Ishikawa (cell line): ENCODE measurements at regions not wholly inside any gene's neighbourhood (a gene's known extent, or its start where the extent isn't known, plus 50 kb on each side); places are given as distances from the start of the nearest gene placed in this dataset.

ENCODE experiments used
- CEBPB ChIP-seq: IDR thresholded peaks from 2 replicates; pipeline ENCODE4 v1.6.1; 2012
- CREB1 ChIP-seq: IDR thresholded peaks from 2 replicates; pipeline ENCODE4 v1.6.1; 2012; ENCODE audit warnings: low read depth
- EGR1 ChIP-seq: IDR thresholded peaks from 2 replicates; pipeline ENCODE4 v1.6.1; 2012
- EP300 ChIP-seq: IDR thresholded peaks from 2 replicates; pipeline ENCODE4 v1.6.1; 2012; ENCODE audit warnings: borderline replicate concordance
- FOXM1 ChIP-seq: IDR thresholded peaks from 2 replicates; pipeline ENCODE4 v1.6.1; 2012; ENCODE audit warnings: low read depth, borderline replicate concordance
- MAX ChIP-seq: IDR thresholded peaks from 2 replicates; pipeline ENCODE4 v1.6.1; 2012
- NFIC ChIP-seq: IDR thresholded peaks from 2 replicates; pipeline ENCODE4 v1.6.1; 2012
- RAD21 ChIP-seq: IDR thresholded peaks from 2 replicates; pipeline ENCODE4 v1.6.1; 2012; ENCODE audit warnings: low read depth
- REST ChIP-seq: IDR thresholded peaks from 2 replicates; pipeline ENCODE4 v1.6.1; 2012; ENCODE audit warnings: low read depth, mild to moderate bottlenecking
- TAF1 ChIP-seq: IDR thresholded peaks from 2 replicates; pipeline ENCODE4 v1.6.1; 2012; ENCODE audit warnings: low read depth, mild to moderate bottlenecking
- TCF12 ChIP-seq: IDR thresholded peaks from 2 replicates; pipeline ENCODE4 v1.6.1; 2012; ENCODE audit warnings: low read depth
- TEAD4 ChIP-seq: IDR thresholded peaks from 2 replicates; pipeline ENCODE4 v1.6.1; 2012
- USF1 ChIP-seq: IDR thresholded peaks from 2 replicates; pipeline ENCODE4 v1.6.1; 2012
- YY1 ChIP-seq: IDR thresholded peaks from 2 replicates; pipeline ENCODE4 v1.6.1; 2012; ENCODE audit warnings: low read depth
- ZBTB7A ChIP-seq: IDR thresholded peaks from 2 replicates; pipeline ENCODE4 v1.6.1; 2012; ENCODE audit warnings: low read depth

DNA sequence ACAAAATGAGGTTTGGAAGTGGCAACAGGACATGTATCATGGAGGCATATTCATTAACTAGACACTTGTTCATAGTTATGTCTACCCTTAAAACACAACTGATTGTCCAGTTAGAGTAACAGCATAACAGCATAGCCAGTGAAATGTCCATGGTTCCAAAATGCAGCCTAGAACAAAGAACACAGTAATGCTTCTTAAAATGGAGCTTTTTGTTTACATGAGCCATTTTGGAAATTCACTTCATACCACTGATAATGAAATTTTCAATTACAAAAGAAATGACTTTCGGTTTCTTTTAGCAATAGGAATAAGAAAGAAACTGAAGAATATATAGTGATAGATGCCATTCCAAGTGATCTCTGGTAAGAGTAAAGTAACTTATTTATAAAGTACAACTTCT is 111.1 kb upstream of the DST start:
- TF ChIP-seq CEBPB (no peak), MAX (no peak), RAD21 (no peak), EGR1 (no peak), CREB1 (no peak), TEAD4 (no peak), REST (no peak)

DNA sequence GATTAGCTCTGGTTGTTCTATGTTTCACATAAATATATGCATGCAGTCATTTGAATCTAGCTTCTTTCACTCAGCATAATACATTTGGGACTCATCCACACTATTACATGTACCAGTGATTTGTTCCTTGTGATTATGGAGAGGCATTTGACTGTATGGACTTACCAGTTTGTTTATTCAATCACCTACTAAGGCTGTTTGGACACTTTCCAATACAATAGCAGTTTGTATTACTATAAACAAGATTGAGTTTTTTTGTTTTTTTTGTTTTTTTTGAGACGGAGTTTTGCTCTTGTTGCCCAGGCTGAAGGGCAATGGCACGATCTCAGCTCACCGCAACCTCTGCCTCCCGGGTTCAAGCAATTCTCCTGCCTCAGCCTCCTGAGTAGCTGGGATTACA is 109.8 kb upstream of the DST start:
- TF ChIP-seq MAX: no peak
- TF ChIP-seq EGR1: no peak
- TF ChIP-seq EP300: no peak
- TF ChIP-seq TCF12: no peak
- TF ChIP-seq CEBPB: no peak
- no peak for TF ChIP-seq FOXM1
- TF ChIP-seq REST: no peak
- no peak for TF ChIP-seq NFIC
- no peak for TF ChIP-seq ZBTB7A
- TF ChIP-seq USF1: no peak
- TF ChIP-seq YY1: no peak
- TF ChIP-seq CREB1: no peak
- no peak for TF ChIP-seq RAD21
- no peak for TF ChIP-seq TAF1
- no peak for TF ChIP-seq TEAD4

GRCh38 chr6:56752009-56752408 is 109.3 kb upstream of the DST start:
- TF ChIP-seq USF1 (no peak), CEBPB (no peak), TAF1 (no peak), YY1 (no peak), TCF12 (no peak), ZBTB7A (no peak), EP300 (no peak), FOXM1 (no peak), RAD21 (no peak), CREB1 (no peak), TEAD4 (no peak), REST (no peak), EGR1 (no peak), NFIC (no peak), MAX (no peak)

DNA sequence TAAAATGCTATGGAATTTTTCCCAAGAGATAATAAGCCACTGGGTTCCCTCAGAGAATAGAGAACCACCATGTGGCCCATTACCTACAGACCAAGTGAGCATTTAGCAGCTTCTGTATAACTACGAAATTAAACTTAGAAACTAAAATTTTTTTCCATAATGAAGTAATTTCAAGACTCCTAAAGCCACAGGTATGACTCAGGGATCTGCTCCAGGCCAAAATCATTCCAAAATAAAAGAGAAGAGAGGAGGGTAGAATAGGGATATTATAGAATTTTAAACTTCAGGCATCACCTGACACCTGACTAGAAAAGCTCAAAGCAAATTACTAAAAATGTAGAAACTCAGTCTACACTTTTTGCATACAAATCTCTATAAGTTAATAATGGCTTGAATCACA is 108.9 kb upstream of the DST start:
- no peak for TF ChIP-seq EP300
- no peak for TF ChIP-seq TEAD4
- TF ChIP-seq ZBTB7A: no peak
- TF ChIP-seq FOXM1: no peak
- no peak for TF ChIP-seq TAF1
- no peak for TF ChIP-seq TCF12
- no peak for TF ChIP-seq NFIC
- no peak for TF ChIP-seq EGR1
- no peak for TF ChIP-seq MAX
- TF ChIP-seq RAD21: no peak
- no peak for TF ChIP-seq CREB1
- TF ChIP-seq CEBPB: no peak
- no peak for TF ChIP-seq REST
